ENCODE measurements at regions not wholly inside any gene's neighbourhood (a gene's known extent, or its start where the extent isn't known, plus 50 kb on each side); places are given as distances from the start of the nearest gene placed in this dataset.

- Mint-ChIP-seq H3K4me1 (ENCODE audit: low read depth, unreplicated experiment) (no peaks in the 10 kb centered on the region), H3K27ac (ENCODE audit: unreplicated experiment) (no peak overlapping the region), H3K36me3 (ENCODE audit: insufficient read depth, unreplicated experiment) (no peaks in the 10 kb centered on the region), H3K27me3 (ENCODE audit: insufficient read depth, unreplicated experiment) (peaks cover 5% of the 10 kb centered on the region), H3K4me3 (ENCODE audit: unreplicated experiment) (no peak overlapping the region), H3K9me3 (ENCODE audit: unreplicated experiment) (no peaks in the 10 kb centered on the region)
- Histone ChIP-seq H3K9me3 (no peaks in the 10 kb centered on the region), H3K4me3 (ENCODE audit: low read depth, low read length) (no peak overlapping the region), H3K4me1 (no peaks in the 10 kb centered on the region), H3K27me3 (replicated peaks; ENCODE audit: control insufficient read depth, insufficient read depth, low read length) (no peaks in the 10 kb centered on the region), H3K36me3 (ENCODE audit: control insufficient read depth, insufficient read depth, low read length) (no peaks in the 10 kb centered on the region)
- no peak for DNase-seq
- TF ChIP-seq, protein P1, sequence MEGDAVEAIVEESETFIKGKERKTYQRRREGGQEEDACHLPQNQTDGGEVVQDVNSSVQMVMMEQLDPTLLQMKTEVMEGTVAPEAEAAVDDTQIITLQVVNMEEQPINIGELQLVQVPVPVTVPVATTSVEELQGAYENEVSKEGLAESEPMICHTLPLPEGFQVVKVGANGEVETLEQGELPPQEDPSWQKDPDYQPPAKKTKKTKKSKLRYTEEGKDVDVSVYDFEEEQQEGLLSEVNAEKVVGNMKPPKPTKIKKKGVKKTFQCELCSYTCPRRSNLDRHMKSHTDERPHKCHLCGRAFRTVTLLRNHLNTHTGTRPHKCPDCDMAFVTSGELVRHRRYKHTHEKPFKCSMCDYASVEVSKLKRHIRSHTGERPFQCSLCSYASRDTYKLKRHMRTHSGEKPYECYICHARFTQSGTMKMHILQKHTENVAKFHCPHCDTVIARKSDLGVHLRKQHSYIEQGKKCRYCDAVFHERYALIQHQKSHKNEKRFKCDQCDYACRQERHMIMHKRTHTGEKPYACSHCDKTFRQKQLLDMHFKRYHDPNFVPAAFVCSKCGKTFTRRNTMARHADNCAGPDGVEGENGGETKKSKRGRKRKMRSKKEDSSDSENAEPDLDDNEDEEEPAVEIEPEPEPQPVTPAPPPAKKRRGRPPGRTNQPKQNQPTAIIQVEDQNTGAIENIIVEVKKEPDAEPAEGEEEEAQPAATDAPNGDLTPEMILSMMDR (IDR thresholded peaks at IDR 0.05; ENCODE audit: insufficient read depth in 1 of 2, low read depth in 1 of 2, low read length in 1 of 2, severe bottlenecking in 1 of 2, unreplicated experiment in 1 of 2) = no peak
- BruUV-seq (replicated peaks) = no TSS peak
- intact Hi-C loops (cut with micrococcal nuclease; ENCODE audit: unreplicated experiment) = no loop called here
- CTCF ChIA-PET = no interaction called here
- POLR2A ChIA-PET = no interaction called here
Observed at GRCh38 chr5:54656261-54656728, 138.7 kb downstream of the SNX18 start.

DNA sequence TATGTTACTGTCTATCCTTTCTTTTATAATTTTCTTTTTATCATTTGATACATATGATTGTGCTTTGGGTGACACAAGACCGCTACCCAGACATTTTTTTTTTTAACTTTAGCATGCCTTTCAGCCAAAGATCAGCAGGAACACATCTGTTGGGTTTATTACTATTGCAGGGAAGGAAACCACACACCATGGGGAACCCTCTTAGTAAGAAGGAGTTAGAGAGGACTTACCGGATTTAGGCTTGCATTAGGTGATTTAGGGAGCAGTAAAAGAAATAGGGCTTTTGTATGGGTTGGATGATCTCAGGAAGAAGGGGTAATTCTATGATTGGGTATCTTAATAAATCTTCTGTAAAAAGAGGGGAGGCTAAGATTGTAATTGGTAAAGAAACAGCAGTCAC is 138.2 kb downstream of the SNX18 start:
- Mint-ChIP-seq H3K9me3 (ENCODE audit: unreplicated experiment) (no peaks in the 10 kb centered on the region), H3K27ac (ENCODE audit: unreplicated experiment) (no peak overlapping the region), H3K4me1 (ENCODE audit: low read depth, unreplicated experiment) (no peaks in the 10 kb centered on the region), H3K27me3 (ENCODE audit: insufficient read depth, unreplicated experiment) (peaks cover 5% of the 10 kb centered on the region), H3K36me3 (ENCODE audit: insufficient read depth, unreplicated experiment) (no peaks in the 10 kb centered on the region), H3K4me3 (ENCODE audit: unreplicated experiment) (no peak overlapping the region)
- POLR2A ChIA-PET = no interaction called here
- H3K4me1 ChIP-seq = no peaks in the 10 kb centered on the region
- DNase-seq = no peak
- TF ChIP-seq, protein P1 (IDR thresholded peaks at IDR 0.05; ENCODE audit: insufficient read depth in 1 of 2, low read depth in 1 of 2, low read length in 1 of 2, severe bottlenecking in 1 of 2, unreplicated experiment in 1 of 2) = no peak
- BruUV-seq (replicated peaks) = no TSS peak
- no peaks in the 10 kb centered on the region for H3K36me3 ChIP-seq (ENCODE audit: control insufficient read depth, insufficient read depth, low read length)
- no peaks in the 10 kb centered on the region for H3K9me3 ChIP-seq
- intact Hi-C loops (cut with micrococcal nuclease; ENCODE audit: unreplicated experiment) = no loop called here
- CTCF ChIA-PET = no interaction called here
- no peak overlapping the region for H3K4me3 ChIP-seq (ENCODE audit: low read depth, low read length)
- no peaks in the 10 kb centered on the region for H3K27me3 ChIP-seq (replicated peaks; ENCODE audit: control insufficient read depth, insufficient read depth, low read length)

GRCh38 chr5:54655266-54655665 is 137.7 kb downstream of the SNX18 start:
- intact Hi-C loops (cut with micrococcal nuclease; ENCODE audit: unreplicated experiment) = no loop called here
- H3K36me3 Mint-ChIP-seq (ENCODE audit: insufficient read depth, unreplicated experiment) = no peaks in the 10 kb centered on the region
- Histone ChIP-seq H3K36me3 (ENCODE audit: control insufficient read depth, insufficient read depth, low read length) (no peaks in the 10 kb centered on the region), H3K4me1 (no peaks in the 10 kb centered on the region), H3K27me3 (replicated peaks; ENCODE audit: control insufficient read depth, insufficient read depth, low read length) (no peaks in the 10 kb centered on the region), H3K4me3 (ENCODE audit: low read depth, low read length) (no peak overlapping the region), H3K9me3 (no peaks in the 10 kb centered on the region)
- H3K9me3 Mint-ChIP-seq (ENCODE audit: unreplicated experiment) = no peaks in the 10 kb centered on the region
- peaks cover 5% of the 10 kb centered on the region for H3K27me3 Mint-ChIP-seq (ENCODE audit: insufficient read depth, unreplicated experiment)
- H3K4me3 Mint-ChIP-seq (ENCODE audit: unreplicated experiment) = no peak overlapping the region
- CTCF ChIA-PET = no interaction called here
- no peak for DNase-seq
- no peak overlapping the region for H3K27ac Mint-ChIP-seq (ENCODE audit: unreplicated experiment)
- no TSS peak for BruUV-seq (replicated peaks)
- TF ChIP-seq, protein P1 (IDR thresholded peaks at IDR 0.05; ENCODE audit: insufficient read depth in 1 of 2, low read depth in 1 of 2, low read length in 1 of 2, severe bottlenecking in 1 of 2, unreplicated experiment in 1 of 2) = no peak
- no peaks in the 10 kb centered on the region for H3K4me1 Mint-ChIP-seq (ENCODE audit: low read depth, unreplicated experiment)
- POLR2A ChIA-PET = no interaction called here
